HG02973 (cell line): ENCODE measurements at regions not wholly inside any gene's neighbourhood (a gene's known extent, or its start where the extent isn't known, plus 50 kb on each side); places are given as distances from the start of the nearest gene placed in this dataset.
"Not testable (repeated sequence)": the region's sequence is repeated elsewhere in the genome, so short reads cannot be mapped to it uniquely, and the experiment has no call there.

Experiments used
- ATAC-seq: cut with Tn5 transposase; IDR thresholded peaks from one replicate; pipeline ENCODE4 v1.9.1; 2021; ENCODE audit warnings: moderate library complexity; ENCODE audit not compliant: unreplicated experiment

GRCh38 chr13:80835902-80836301, 495.0 kb upstream of the SPRY2 start:
- no peak for ATAC-seq

GRCh38 chr13:80830431-80830830, 489.5 kb upstream of the SPRY2 start:
- ATAC-seq: no peak

DNA sequence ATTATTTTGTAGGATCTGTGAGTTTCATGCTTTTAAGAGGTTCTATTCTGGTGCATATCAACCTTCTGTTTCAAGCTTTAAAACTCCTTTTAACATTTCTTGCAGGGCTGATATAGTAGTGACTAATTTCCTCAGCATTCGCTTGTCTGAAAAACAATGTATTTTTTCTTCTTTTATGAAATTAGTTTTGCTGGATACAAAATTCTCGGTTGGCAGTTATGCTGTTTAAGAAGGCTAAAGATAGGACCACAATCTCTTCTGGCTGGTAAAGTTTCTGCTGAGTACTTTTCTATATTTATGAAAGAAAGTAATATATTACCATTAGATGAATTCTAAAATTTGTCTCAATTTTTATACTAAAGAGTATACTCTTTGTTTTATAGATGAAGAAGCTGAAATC, 487.8 kb upstream of the SPRY2 start:
- no peak for ATAC-seq

DNA sequence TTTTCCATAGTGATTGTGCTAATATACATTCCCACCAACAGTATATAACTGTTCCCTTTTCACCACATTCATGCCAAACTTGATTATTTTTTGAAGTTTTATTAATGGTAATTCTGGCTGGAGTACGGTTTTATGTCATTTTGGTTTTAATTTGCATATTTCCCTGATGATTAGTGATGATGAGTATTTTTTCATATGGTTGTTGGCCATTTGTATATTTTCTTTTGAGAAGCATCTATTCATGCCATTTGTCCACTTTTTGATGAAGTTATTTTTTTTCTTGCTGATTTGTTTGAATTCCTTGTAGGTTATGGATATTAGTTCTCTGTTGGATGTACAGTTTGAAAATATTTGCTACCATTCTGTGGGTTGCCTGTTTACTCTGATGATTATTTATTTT, 484.4 kb upstream of the SPRY2 start:
- no peak for ATAC-seq

- no peak for ATAC-seq
Observed at GRCh38 chr13:80824229-80824628, 483.3 kb upstream of the SPRY2 start.

DNA sequence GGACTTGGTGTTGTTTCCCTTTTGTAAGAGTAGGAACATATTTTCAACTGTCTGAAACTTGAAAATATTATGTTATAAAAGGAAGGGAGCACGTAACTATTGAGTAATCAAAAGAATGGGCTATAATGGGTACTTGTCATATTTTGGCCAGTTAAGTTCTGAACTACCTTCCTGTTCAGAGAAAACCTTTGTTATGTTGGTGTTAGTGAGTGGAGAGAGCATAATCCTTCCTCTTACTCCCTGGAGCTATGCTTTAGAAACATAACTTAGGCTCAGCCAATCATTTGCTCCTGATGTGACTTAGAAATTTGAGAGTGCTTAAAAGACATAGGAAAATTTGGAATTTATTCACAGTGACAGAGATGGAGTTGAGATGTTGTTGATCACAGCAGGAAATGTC, 482.5 kb upstream of the SPRY2 start:
- no peak for ATAC-seq

- ATAC-seq: no peak
Observed at GRCh38 chr13:80821466-80821865, 480.5 kb upstream of the SPRY2 start.

DNA sequence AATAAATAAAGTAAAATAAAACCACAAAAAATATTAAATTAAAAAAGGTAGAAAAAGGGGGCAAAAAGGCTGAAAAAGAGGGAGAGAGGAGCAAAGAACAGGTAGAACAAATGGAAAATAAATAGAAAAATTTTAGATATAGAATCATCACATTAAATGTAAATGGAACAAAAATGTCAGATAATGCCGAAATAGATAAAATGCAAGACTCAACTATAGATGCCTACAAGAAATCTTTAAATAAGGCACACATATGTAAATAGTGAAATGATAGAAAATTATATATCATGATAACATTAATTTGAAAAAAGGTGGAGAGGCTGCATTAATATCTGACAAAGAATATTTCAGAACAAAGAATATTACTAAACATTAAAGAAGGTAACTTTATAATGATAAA, 477.1 kb upstream of the SPRY2 start:
- ATAC-seq: no peak

- no peak for ATAC-seq
Observed at GRCh38 chr13:80814541-80814940, 473.6 kb upstream of the SPRY2 start.

DNA sequence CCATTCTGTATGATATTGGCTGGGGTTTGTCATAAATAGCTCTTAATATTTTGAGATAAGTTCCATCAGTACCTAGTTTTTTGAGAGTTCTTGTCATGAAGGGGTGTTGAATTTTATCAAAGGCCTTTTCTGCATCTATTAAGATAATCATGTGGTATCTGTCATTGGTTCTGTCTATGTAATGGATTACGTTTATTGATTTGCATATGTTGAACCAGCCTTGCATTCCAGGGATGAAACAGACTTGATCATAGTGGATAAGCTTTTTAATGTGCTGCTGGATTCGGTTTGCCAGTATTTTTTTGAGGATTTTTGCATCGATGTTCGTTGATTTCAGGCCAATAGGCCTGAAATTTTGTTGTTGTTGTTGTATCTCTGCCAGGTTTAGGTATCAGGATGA, 469.4 kb upstream of the SPRY2 start:
- ATAC-seq: not testable (repeated sequence)

DNA sequence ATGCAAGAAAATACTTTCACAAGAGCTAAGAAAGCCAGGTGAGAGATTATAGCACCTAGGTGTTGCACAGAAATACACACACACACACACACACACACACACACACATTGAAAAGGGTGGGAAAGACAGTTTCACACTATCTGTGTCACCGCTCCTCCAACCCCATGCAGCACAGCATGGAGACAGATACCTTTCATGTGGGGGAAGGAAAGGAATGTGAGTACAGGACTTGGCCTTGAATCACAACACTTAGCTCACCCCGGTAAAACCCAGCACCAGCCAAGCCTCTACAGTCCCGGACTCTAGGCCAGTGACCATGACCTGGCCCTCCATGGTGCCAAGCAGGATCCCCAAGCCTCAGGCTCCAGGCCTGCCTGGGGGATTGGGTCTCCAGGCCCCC, 462.0 kb upstream of the SPRY2 start:
- no peak for ATAC-seq

GRCh38 chr13:80798576-80799133, 457.7 kb upstream of the SPRY2 start:
- no peak for ATAC-seq

- no peak for ATAC-seq
Observed at GRCh38 chr13:80787604-80788003, 446.7 kb upstream of the SPRY2 start.

DNA sequence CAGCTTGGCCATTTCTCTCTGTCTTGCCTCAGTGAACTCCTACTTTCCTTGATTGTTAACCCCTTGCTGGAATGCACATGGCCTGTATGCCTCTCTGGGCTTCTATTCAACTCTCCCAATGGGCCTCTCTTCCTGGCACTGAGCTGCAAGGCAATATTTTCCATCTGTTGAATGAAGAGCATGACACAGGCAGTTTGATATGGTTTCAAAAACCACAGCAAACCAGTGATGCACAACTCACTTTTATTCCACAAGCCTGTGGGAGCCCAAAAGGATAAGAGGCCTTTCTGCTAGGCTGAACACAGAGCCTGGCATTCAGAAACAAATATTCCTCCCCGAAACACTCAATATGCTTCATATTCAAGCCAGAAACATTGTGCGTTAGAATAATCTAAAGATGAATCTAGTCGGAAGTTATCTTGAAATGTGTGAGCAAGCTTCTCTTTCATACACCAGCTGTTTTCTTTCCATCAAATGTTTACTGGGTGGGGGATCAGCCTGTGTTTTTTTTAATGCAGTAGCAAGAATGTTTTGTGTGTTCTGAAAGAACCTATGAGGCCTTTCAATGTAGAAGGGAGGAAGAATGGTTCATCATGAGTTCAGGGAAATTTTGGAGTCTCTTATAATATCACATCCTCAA, 443.1 kb upstream of the SPRY2 start:
- ATAC-seq: no peak

GRCh38 chr13:80782441-80782840, 441.5 kb upstream of the SPRY2 start:
- ATAC-seq: no peak

DNA sequence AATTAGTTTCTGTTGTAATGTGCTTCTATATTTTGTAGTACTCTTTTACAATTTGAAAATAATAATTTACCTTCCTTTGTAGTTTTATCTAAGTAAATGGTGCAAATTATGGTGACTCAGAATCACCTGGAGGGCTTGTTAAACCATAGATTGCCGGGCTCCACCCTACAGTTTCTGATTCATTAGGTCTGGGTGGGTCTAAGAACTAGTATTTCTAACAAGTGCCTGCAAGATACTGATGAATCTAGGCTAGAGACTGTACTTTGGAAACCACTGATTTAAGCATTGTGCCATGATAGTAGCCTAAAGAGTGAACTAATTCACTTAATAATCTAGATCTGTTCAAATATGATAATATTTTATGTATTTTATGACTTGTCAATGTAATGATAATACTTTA, 437.4 kb upstream of the SPRY2 start:
- no peak for ATAC-seq

- no peak for ATAC-seq
Observed at GRCh38 chr13:80757694-80758093, 416.8 kb upstream of the SPRY2 start.

- no peak for ATAC-seq
Observed at GRCh38 chr13:80755910-80756309, 415.0 kb upstream of the SPRY2 start.

- no peak for ATAC-seq
Observed at GRCh38 chr13:80754441-80754840, 413.5 kb upstream of the SPRY2 start.

GRCh38 chr13:80753866-80754265, 412.9 kb upstream of the SPRY2 start:
- ATAC-seq: no peak

GRCh38 chr13:80751854-80752253, 410.9 kb upstream of the SPRY2 start:
- no peak for ATAC-seq

DNA sequence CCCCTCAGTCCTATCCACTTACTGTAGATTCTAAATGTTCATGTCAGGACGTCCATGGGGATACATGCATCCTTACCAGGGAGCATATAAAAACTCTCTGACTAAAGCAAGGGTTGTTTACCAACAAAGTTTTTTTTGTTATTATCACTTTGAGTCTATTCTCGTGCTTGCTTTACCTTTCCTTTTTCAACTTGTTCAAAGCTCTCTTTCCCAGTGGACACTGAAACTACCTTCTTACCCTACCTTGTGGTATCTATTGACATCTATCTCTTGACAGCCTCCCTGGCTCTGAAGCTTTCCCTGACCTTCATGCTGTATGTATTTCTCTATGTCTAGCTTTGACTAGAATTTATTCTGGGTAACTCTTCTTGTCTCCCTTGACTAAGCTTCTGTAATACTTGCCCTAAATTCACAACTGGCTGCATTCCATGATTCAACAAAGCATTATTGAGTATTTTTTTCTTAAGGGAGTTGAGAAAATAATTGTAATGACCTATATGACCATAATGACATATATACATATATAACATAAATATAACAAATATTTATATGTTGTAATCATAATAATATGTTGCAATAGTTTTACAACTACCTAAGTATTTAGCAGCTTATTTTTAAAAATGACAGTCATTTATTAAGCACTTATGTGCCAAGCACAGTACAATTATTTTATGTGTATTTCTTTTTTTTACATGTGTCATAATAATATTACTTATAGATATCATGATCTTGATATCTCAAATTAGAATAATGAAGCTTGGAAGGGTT, 403.4 kb upstream of the SPRY2 start:
- ATAC-seq: no peak
